Right lobe of liver (tissue), 4 donors: ENCODE measurements at regions not wholly inside any gene's neighbourhood (a gene's known extent, or its start where the extent isn't known, plus 50 kb on each side); places are given as distances from the start of the nearest gene placed in this dataset.

Experiments
- CTCF ChIP-seq, 4 donors: fragments of 200-600 bp in 3 of 4; fragments of 450-650 bp in 1 of 4; IDR thresholded peaks; one replicate each; pipeline versions ENCODE4 v1.5.1 to v1.8.0; 2016 to 2022; ENCODE audit warnings: antibody characterized with exemption in 4 of 4, mild to moderate bottlenecking in 2 of 4
- POLR2A ChIP-seq: fragments of 450-650 bp; IDR thresholded peaks from one replicate; pipeline ENCODE4 v1.6.1; 2017; ENCODE audit warnings: antibody characterized with exemption, mild to moderate bottlenecking
- donor health status: DM: no; HTN: no; CAD: no.
- donor health status: DM: no; HTN: no; CAD: no.
- donor health status: DM: no; HTN: yes; CAD: no.

- no peak for TF ChIP-seq CTCF (IDR thresholded peaks at IDR 0.05)
- TF ChIP-seq POLR2A, result no peak
Observed at GRCh38 chr11:80822308-80822707, 1381.5 kb upstream of the TENM4 start.
